ENCODE measurements at regions not wholly inside any gene's neighbourhood (a gene's known extent, or its start where the extent isn't known, plus 50 kb on each side); places are given as distances from the start of the nearest gene placed in this dataset.

DNA sequence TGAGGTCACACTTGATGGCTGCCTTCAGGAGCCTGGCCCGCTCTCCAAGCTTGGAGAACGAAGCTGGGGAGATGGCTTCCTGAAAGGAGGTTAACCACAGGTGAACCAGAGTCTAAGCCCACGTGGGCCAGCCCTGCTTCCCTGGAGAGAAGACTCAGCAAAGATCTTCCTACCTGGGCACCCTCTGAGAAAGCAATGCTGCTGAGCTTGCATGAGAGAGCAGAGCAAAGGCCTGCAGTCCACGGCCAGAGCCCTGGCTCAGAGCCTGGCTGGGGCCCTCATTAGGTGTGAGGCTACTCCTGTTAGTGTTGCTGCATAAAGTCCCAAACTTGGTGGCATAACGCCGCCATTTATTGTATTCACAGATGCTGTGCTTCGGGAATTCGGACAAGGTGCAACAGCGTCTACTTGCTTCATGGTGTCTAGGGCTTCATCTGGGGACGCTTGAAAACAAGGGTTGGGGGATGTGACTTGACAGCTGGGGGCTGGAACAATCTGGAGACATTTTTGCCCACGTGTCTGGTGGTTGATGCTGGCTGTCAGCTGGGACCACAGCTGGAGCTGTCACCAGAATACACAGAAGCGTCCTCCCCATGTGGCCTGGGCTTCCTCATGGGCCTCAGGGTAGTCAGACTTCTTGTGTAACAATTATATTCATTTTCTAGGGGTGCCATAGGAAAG lies 87.9 kb upstream of the MEF2A start:
- TF ChIP-seq, protein P1, sequence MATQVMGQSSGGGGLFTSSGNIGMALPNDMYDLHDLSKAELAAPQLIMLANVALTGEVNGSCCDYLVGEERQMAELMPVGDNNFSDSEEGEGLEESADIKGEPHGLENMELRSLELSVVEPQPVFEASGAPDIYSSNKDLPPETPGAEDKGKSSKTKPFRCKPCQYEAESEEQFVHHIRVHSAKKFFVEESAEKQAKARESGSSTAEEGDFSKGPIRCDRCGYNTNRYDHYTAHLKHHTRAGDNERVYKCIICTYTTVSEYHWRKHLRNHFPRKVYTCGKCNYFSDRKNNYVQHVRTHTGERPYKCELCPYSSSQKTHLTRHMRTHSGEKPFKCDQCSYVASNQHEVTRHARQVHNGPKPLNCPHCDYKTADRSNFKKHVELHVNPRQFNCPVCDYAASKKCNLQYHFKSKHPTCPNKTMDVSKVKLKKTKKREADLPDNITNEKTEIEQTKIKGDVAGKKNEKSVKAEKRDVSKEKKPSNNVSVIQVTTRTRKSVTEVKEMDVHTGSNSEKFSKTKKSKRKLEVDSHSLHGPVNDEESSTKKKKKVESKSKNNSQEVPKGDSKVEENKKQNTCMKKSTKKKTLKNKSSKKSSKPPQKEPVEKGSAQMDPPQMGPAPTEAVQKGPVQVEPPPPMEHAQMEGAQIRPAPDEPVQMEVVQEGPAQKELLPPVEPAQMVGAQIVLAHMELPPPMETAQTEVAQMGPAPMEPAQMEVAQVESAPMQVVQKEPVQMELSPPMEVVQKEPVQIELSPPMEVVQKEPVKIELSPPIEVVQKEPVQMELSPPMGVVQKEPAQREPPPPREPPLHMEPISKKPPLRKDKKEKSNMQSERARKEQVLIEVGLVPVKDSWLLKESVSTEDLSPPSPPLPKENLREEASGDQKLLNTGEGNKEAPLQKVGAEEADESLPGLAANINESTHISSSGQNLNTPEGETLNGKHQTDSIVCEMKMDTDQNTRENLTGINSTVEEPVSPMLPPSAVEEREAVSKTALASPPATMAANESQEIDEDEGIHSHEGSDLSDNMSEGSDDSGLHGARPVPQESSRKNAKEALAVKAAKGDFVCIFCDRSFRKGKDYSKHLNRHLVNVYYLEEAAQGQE (IDR thresholded peaks at IDR 0.05; ENCODE audit: insufficient read depth in 1 of 2, low read depth in 2 of 2, low read length in 1 of 2) = no peak
- TF ChIP-seq CTCF (IDR thresholded peaks at IDR 0.05) (no peak), POLR2AphosphoS5 (IDR thresholded peaks at IDR 0.05; ENCODE audit: low read depth, low read length) (no peak), SIN3A (IDR thresholded peaks at IDR 0.05; ENCODE audit: borderline replicate concordance, insufficient read depth, low read depth, low read length) (no peak), TCF7L2 (IDR thresholded peaks at IDR 0.05; ENCODE audit: low read depth, low read length) (no peak)
